Neural progenitor cell (in vitro differentiated cells): ENCODE measurements at regions not wholly inside any gene's neighbourhood (a gene's known extent, or its start where the extent isn't known, plus 50 kb on each side); places are given as distances from the start of the nearest gene placed in this dataset.

Experiments
- EZH2 ChIP-seq: fragments of 200-600 bp; sonication (generic); IDR thresholded peaks from 2 replicates; pipeline ENCODE4 v1.6.1; 2017; ENCODE audit warnings: antibody characterized with exemption, mild to moderate bottlenecking, moderate library complexity
- TF ChIP-seq, protein P1 (sequence below): fragments of 200-600 bp; sonication (generic); IDR thresholded peaks from 2 replicates; pipeline ENCODE4 v1.5.1; 2017; ENCODE audit warnings: antibody characterized with exemption, mild to moderate bottlenecking

GRCh38 chr3:23128655-23129054 is 74.5 kb upstream of the UBE2E2 start:
- TF ChIP-seq, protein P1, sequence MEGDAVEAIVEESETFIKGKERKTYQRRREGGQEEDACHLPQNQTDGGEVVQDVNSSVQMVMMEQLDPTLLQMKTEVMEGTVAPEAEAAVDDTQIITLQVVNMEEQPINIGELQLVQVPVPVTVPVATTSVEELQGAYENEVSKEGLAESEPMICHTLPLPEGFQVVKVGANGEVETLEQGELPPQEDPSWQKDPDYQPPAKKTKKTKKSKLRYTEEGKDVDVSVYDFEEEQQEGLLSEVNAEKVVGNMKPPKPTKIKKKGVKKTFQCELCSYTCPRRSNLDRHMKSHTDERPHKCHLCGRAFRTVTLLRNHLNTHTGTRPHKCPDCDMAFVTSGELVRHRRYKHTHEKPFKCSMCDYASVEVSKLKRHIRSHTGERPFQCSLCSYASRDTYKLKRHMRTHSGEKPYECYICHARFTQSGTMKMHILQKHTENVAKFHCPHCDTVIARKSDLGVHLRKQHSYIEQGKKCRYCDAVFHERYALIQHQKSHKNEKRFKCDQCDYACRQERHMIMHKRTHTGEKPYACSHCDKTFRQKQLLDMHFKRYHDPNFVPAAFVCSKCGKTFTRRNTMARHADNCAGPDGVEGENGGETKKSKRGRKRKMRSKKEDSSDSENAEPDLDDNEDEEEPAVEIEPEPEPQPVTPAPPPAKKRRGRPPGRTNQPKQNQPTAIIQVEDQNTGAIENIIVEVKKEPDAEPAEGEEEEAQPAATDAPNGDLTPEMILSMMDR, result no peak
- no peak for TF ChIP-seq EZH2
